SK-N-SH (cell line): ENCODE measurements at regions not wholly inside any gene's neighbourhood (a gene's known extent, or its start where the extent isn't known, plus 50 kb on each side); places are given as distances from the start of the nearest gene placed in this dataset.

ENCODE experiments used
- CTCF ChIA-PET: fragments of 300-600, 350-600 bp; formaldehyde crosslinking; extraction: SDS; loops from one replicate; lab custom pipeline; 2021; lab: Yijun Ruan, JAX
- POLR2A ChIA-PET: fragments of 350-600 bp; sonication (Branson Sonifier 250); formaldehyde crosslinking; extraction: SDS; loops from one replicate; lab custom pipeline; 2020; ENCODE audit warnings: antibody characterized with exemption, inconsistent platforms; lab: Yijun Ruan, JAX
- DNase-seq: peaks from one replicate; pipeline ENCODE4 v3.0.0; 2012
- H2AFZ ChIP-seq: fragments of 200-600 bp; sonication (generic); 2 replicates; pipeline ENCODE4 v1.8.1; 2016; ENCODE audit warnings: antibody characterized with exemption, mild to moderate bottlenecking, low read depth
- H3F3A ChIP-seq: fragments of 200-600 bp; sonication (generic); replicated peaks from 2 replicates; pipeline ENCODE3; 2016; ENCODE audit warnings: antibody characterized with exemption, mild to moderate bottlenecking; ENCODE audit not compliant: insufficient read depth
- H3K27ac ChIP-seq, 2 experiments: fragments of 200-500 bp in 1 of 2; fragments of 200-600 bp in 1 of 2; sonication (Bioruptor generic) in 1 of 2; sonication (generic), shearing (Covaris generic) in 1 of 2; 2 replicates each; pipeline versions ENCODE4 v1.5.1 to v1.6.1; 2014 to 2016; ENCODE audit warnings: low read depth in 2 of 2, inconsistent platforms in 1 of 2, low read length in 1 of 2, mild to moderate bottlenecking in 1 of 2, mixed read lengths in 1 of 2
- H3K27me3 ChIP-seq: fragments of 200-600 bp; sonication (generic), shearing (Covaris generic); 2 replicates; pipeline ENCODE4 v1.6.1; 2016; ENCODE audit warnings: mixed run types; ENCODE audit not compliant: insufficient read depth
- H3K36me3 ChIP-seq, 2 experiments: fragments of 200-500 bp in 1 of 2; fragments of 200-600 bp in 1 of 2; sonication (Bioruptor generic) in 1 of 2; sonication (generic) in 1 of 2; replicated peaks in 1 of 2; 2 replicates each; pipeline versions ENCODE3 to v1.5.1; 2014 to 2016; ENCODE audit warnings: low read length in 1 of 2, mild to moderate bottlenecking in 1 of 2; ENCODE audit not compliant: insufficient read depth in 2 of 2, control insufficient read depth in 1 of 2
- H3K4me1 ChIP-seq, 2 experiments: fragments of 200-500 bp in 1 of 2; fragments of 200-600 bp in 1 of 2; sonication (Bioruptor generic) in 1 of 2; sonication (generic), shearing (Covaris generic) in 1 of 2; 2 replicates each; pipeline versions ENCODE4 v1.5.1 to v1.6.1; 2014 to 2016; ENCODE audit warnings: low read depth in 1 of 2, low read length in 1 of 2, mixed run types in 1 of 2; ENCODE audit not compliant: insufficient read depth in 2 of 2, control insufficient read depth in 1 of 2
- H3K4me2 ChIP-seq: fragments of 200-600 bp; sonication (generic), shearing (Covaris generic); 2 replicates; pipeline ENCODE4 v1.6.1; 2017; ENCODE audit warnings: mixed run types
- H3K4me3 ChIP-seq, 2 experiments: fragments of 200-500 bp in 1 of 2; fragments of 200-600 bp in 1 of 2; sonication (Bioruptor generic) in 1 of 2; sonication (generic), shearing (Covaris generic) in 1 of 2; 2 replicates each; pipeline versions ENCODE4 v1.5.1 to v1.8.1; 2014 to 2016; ENCODE audit warnings: low read depth in 2 of 2, inconsistent platforms in 1 of 2, low read length in 1 of 2, mild to moderate bottlenecking in 1 of 2, mixed read lengths in 1 of 2, moderate library complexity in 1 of 2
- H3K79me2 ChIP-seq: fragments of 200-600 bp; sonication (generic); 2 replicates; pipeline ENCODE4 v1.8.1; 2017; ENCODE audit warnings: mild to moderate bottlenecking; ENCODE audit not compliant: insufficient read depth
- H3K9ac ChIP-seq: fragments of 200-600 bp; sonication (generic); 2 replicates; pipeline ENCODE4 v1.6.1; 2017; ENCODE audit warnings: mixed run types
- H3K9me2 ChIP-seq: fragments of 200-600 bp; sonication (generic); 2 replicates; pipeline ENCODE4 v1.6.1; 2017; ENCODE audit warnings: mixed run types
- H3K9me3 ChIP-seq: fragments of 200-600 bp; sonication (generic); 2 replicates; pipeline ENCODE4 v1.6.1; 2017; ENCODE audit warnings: mixed run types, mild to moderate bottlenecking, moderate library complexity
- H4K20me1 ChIP-seq: fragments of 200-600 bp; sonication (generic); 2 replicates; pipeline ENCODE4 v1.6.1; 2017; ENCODE audit warnings: mild to moderate bottlenecking, mixed run types; ENCODE audit not compliant: insufficient read depth
- ELF1 ChIP-seq: IDR thresholded peaks from 2 replicates; pipeline ENCODE4 v1.4.0; 2012
- EP300 ChIP-seq, 2 experiments: IDR thresholded peaks; 2 replicates each; pipeline versions ENCODE4 v1.4.0 to v1.6.1; 2012; ENCODE audit warnings: borderline replicate concordance in 1 of 2, low read depth in 1 of 2, low read length in 1 of 2
- EZH2phosphoT487 ChIP-seq: fragments of 200-600 bp; sonication (generic); IDR thresholded peaks from 2 replicates; pipeline ENCODE4 v1.6.1; 2017; ENCODE audit warnings: low read depth, mixed run types, mild to moderate bottlenecking, antibody characterized with exemption, moderate library complexity, borderline replicate concordance
- FOSL2 ChIP-seq: IDR thresholded peaks from 2 replicates; pipeline ENCODE4 v1.4.0; 2012; ENCODE audit warnings: low read depth, mild to moderate bottlenecking, moderate library complexity, borderline replicate concordance
- FOXM1 ChIP-seq: IDR thresholded peaks from 2 replicates; pipeline ENCODE4 v1.4.0; 2012; ENCODE audit warnings: low read depth, mild to moderate bottlenecking
- IRF3 ChIP-seq: fragments of 150-350 bp; IDR thresholded peaks from 2 replicates; pipeline ENCODE4 v1.6.1; 2016; ENCODE audit warnings: mild to moderate bottlenecking, low read depth, low read length
- MXI1 ChIP-seq: IDR thresholded peaks from 2 replicates; pipeline ENCODE4 v1.6.1; 2012; ENCODE audit warnings: mild to moderate bottlenecking, low read depth, low read length, improper control_type of control experiment
- NRF1 ChIP-seq: IDR thresholded peaks from 2 replicates; pipeline ENCODE4 v1.6.1; 2012; ENCODE audit warnings: low read depth, mild to moderate bottlenecking, low read length
- PBX3 ChIP-seq: IDR thresholded peaks from 2 replicates; pipeline ENCODE4; 2012
- POLR2AphosphoS5 ChIP-seq: IDR thresholded peaks from 2 replicates; pipeline ENCODE4 v1.6.1; 2012; ENCODE audit warnings: low read depth, low read length
- RAD21 ChIP-seq: IDR thresholded peaks from 2 replicates; pipeline ENCODE4 v1.6.1; 2012; ENCODE audit warnings: mild to moderate bottlenecking, low read length
- RCOR1 ChIP-seq: fragments of 150-350 bp; IDR thresholded peaks from 2 replicates; pipeline ENCODE4 v1.6.1; 2017; ENCODE audit warnings: antibody characterized with exemption, low read length
- SMC3 ChIP-seq: IDR thresholded peaks from 2 replicates; pipeline ENCODE4 v1.6.1; 2012; ENCODE audit warnings: low read depth, low read length, improper control_type of control experiment
- TAF1 ChIP-seq: IDR thresholded peaks from 2 replicates; pipeline ENCODE4 v1.6.1; 2012; ENCODE audit warnings: low read depth, mild to moderate bottlenecking, low read length, moderate library complexity, borderline replicate concordance
- TCF12 ChIP-seq: IDR thresholded peaks from 2 replicates; pipeline ENCODE4 v1.4.0; 2012
- TEAD4 ChIP-seq: IDR thresholded peaks from 2 replicates; pipeline ENCODE4 v1.4.0; 2012; ENCODE audit warnings: mild to moderate bottlenecking, borderline replicate concordance; ENCODE audit not compliant: insufficient read depth
- USF1 ChIP-seq: IDR thresholded peaks from 2 replicates; pipeline ENCODE4 v1.4.0; 2012; ENCODE audit warnings: low read depth, borderline replicate concordance
- ZBTB33 ChIP-seq: IDR thresholded peaks from 2 replicates; pipeline ENCODE4 v1.4.0; 2012; ENCODE audit warnings: low read depth, borderline replicate concordance
- WGBS: methylation state at CpG from one replicate; pipeline ENCODE4 v1.1.6; 2017; ENCODE audit warnings: low lambda C conversion rate; 5-methylcytosine and 5-hydroxymethylcytosine counted together

- Histone ChIP-seq H3K27me3 (no peaks in the 10 kb centered on the region), H3K4me1 (no peaks in the 10 kb centered on the region; a peak in 1 of 4 replicates), H4K20me1 (no peaks in the 10 kb centered on the region), H3K27ac (no peak overlapping the region), H3K4me2 (no peak overlapping the region), H2AFZ (no peak overlapping the region), H3K4me3 (no peak overlapping the region), H3K9me3 (no peaks in the 10 kb centered on the region), H3K9ac (no peak overlapping the region), H3F3A (no peaks in the 10 kb centered on the region), H3K36me3 (no peaks in the 10 kb centered on the region), H3K9me2 (no peaks in the 10 kb centered on the region), H3K79me2 (no peaks in the 10 kb centered on the region)
- POLR2A ChIA-PET: no interaction called here
- no peak for DNase-seq
- 37% methylated on average over 3 of the region's 3 CpGs for WGBS
- no peak for TF ChIP-seq PBX3
- no peak for TF ChIP-seq NRF1
- TF ChIP-seq RCOR1: no peak
- TF ChIP-seq ELF1: no peak
- TF ChIP-seq TCF12: no peak
- TF ChIP-seq IRF3: no peak
- TF ChIP-seq USF1: no peak
- TF ChIP-seq SMC3: no peak
- TF ChIP-seq EP300 (IDR thresholded peaks at IDR 0.05; ENCODE audit: borderline replicate concordance in 1 of 2, low read depth in 1 of 2, low read length in 1 of 2): no peak
- TF ChIP-seq MXI1: no peak
- no peak for TF ChIP-seq FOXM1
- no peak for TF ChIP-seq ZBTB33
- no peak for TF ChIP-seq TAF1
- TF ChIP-seq FOSL2: no peak
- TF ChIP-seq EZH2phosphoT487: no peak
- no peak for TF ChIP-seq TEAD4
- TF ChIP-seq POLR2AphosphoS5: no peak
- TF ChIP-seq RAD21: no peak
- CTCF ChIA-PET: interaction anchor here (1.7 kb wide), 1 partner anchor 11 kb away, joined by 5 read pairs; no protein-coding TSS in a partner anchor
Observed at GRCh38 chr12:131593406-131593805, 117.5 kb upstream of the SFSWAP start.
